Caco-2 (cell line): ENCODE measurements at regions not wholly inside any gene's neighbourhood (a gene's known extent, or its start where the extent isn't known, plus 50 kb on each side); places are given as distances from the start of the nearest gene placed in this dataset.

Experiments used
- BruUV-seq: library from RNA; stranded (reverse); fragments of 400-500 nt; replicated peaks from 2 replicates; lab custom pipeline; 2021; lab: Mats Ljungman, UMichigan
- CTCF ChIA-PET: fragments of 300-600 bp; sonication (Branson Sonifier 250); formaldehyde crosslinking; loops from one replicate; lab custom pipeline; 2022; ENCODE audit warnings: antibody characterized with exemption; lab: Charles Lee
- POLR2A ChIA-PET: fragments of 300-600 bp; sonication (Branson Sonifier 250); formaldehyde crosslinking; loops from one replicate; lab custom pipeline; 2022; ENCODE audit warnings: antibody characterized with exemption; lab: Charles Lee
- DNase-seq, 2 experiments: peaks; one replicate each; pipeline versions ENCODE4 v3.0.0 to v3.0.0-alpha.2; 2020 to 2022
- H3K27me3 ChIP-seq: replicated peaks from 2 replicates; pipeline ENCODE4 v1.6.0; 2011; ENCODE audit warnings: low read length; ENCODE audit not compliant: control insufficient read depth, insufficient read depth
- H3K36me3 ChIP-seq: 2 replicates; pipeline ENCODE4 v1.5.1; 2011; ENCODE audit warnings: low read length; ENCODE audit not compliant: control insufficient read depth, insufficient read depth
- H3K4me1 ChIP-seq: fragments of 250-450 bp; sonication (Bioruptor Pico); 2 replicates; pipeline ENCODE4 v1.5.1; 2020; ENCODE audit warnings: mild to moderate bottlenecking
- H3K4me3 ChIP-seq: 2 replicates; pipeline ENCODE4 v1.5.1; 2011; ENCODE audit warnings: low read depth, mild to moderate bottlenecking, control low read depth, low read length
- H3K9me3 ChIP-seq: fragments of 250-450 bp; sonication (Bioruptor Pico); 2 replicates; pipeline ENCODE4 v1.5.1; 2020; ENCODE audit warnings: mild to moderate bottlenecking, moderate library complexity
- H3K27ac Mint-ChIP-seq: one replicate; pipeline ENCODE4 v1.8.0; 2022; ENCODE audit warnings: mixed read lengths; ENCODE audit not compliant: unreplicated experiment
- H3K27me3 Mint-ChIP-seq: one replicate; pipeline ENCODE4 v1.8.0; 2022; ENCODE audit warnings: mixed read lengths; ENCODE audit not compliant: insufficient read depth, unreplicated experiment
- H3K36me3 Mint-ChIP-seq: one replicate; pipeline ENCODE4 v1.8.0; 2022; ENCODE audit warnings: mild to moderate bottlenecking, mixed read lengths; ENCODE audit not compliant: insufficient read depth, unreplicated experiment
- H3K4me1 Mint-ChIP-seq: one replicate; pipeline ENCODE4 v1.8.0; 2022; ENCODE audit warnings: low read depth, mixed read lengths; ENCODE audit not compliant: unreplicated experiment
- H3K4me3 Mint-ChIP-seq: one replicate; pipeline ENCODE4 v1.8.0; 2022; ENCODE audit warnings: mild to moderate bottlenecking, moderate library complexity, mixed read lengths; ENCODE audit not compliant: unreplicated experiment
- H3K9me3 Mint-ChIP-seq: one replicate; pipeline ENCODE4 v1.8.0; 2022; ENCODE audit warnings: mixed read lengths; ENCODE audit not compliant: unreplicated experiment
- intact Hi-C: fragments of 100-400 bp; cut with micrococcal nuclease; formaldehyde crosslinking; loops from one replicate; pipeline ENCODE4 v1.10.0; 2022; ENCODE audit not compliant: unreplicated experiment
- TF ChIP-seq, protein P1 (sequence below), 2 experiments: fragments of 200-600 bp in 1 of 2; IDR thresholded peaks; 1 replicate in 1 of 2; 2 replicates in 1 of 2; pipeline versions ENCODE4 v1.5.1 to v1.8.0; 2011 to 2022; ENCODE audit warnings: antibody characterized with exemption in 1 of 2, control low read depth in 1 of 2, inconsistent platforms in 1 of 2, low read depth in 1 of 2, low read length in 1 of 2, mild to moderate bottlenecking in 1 of 2, moderate library complexity in 1 of 2; ENCODE audit not compliant: insufficient read depth in 1 of 2, severe bottlenecking in 1 of 2, unreplicated experiment in 1 of 2

DNA sequence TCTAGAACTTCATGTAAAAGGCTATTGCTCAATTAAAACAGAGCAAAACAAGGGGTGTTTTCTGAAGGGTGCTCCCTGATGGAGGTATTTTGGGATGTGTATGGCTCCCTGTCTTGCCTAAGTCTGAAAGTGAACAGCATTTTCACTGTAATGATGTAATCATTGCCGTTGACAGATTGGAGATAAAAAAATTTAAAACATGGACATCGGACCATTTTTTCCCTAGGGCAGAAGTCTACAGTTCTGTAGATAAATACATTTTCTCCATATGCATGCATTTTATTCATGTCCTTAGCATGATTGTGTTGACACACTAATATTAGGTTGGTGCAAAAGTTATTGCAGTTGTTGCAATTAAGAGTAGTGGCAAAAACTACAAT is 85.1 kb upstream of the ATXN1 start:
- H3K27me3 ChIP-seq, result no peaks in the 10 kb centered on the region
- no peak overlapping the region for H3K4me3 Mint-ChIP-seq
- H3K27ac Mint-ChIP-seq, result no peak overlapping the region
- TF ChIP-seq, protein P1, sequence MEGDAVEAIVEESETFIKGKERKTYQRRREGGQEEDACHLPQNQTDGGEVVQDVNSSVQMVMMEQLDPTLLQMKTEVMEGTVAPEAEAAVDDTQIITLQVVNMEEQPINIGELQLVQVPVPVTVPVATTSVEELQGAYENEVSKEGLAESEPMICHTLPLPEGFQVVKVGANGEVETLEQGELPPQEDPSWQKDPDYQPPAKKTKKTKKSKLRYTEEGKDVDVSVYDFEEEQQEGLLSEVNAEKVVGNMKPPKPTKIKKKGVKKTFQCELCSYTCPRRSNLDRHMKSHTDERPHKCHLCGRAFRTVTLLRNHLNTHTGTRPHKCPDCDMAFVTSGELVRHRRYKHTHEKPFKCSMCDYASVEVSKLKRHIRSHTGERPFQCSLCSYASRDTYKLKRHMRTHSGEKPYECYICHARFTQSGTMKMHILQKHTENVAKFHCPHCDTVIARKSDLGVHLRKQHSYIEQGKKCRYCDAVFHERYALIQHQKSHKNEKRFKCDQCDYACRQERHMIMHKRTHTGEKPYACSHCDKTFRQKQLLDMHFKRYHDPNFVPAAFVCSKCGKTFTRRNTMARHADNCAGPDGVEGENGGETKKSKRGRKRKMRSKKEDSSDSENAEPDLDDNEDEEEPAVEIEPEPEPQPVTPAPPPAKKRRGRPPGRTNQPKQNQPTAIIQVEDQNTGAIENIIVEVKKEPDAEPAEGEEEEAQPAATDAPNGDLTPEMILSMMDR (IDR thresholded peaks at IDR 0.05; ENCODE audit: insufficient read depth in 1 of 2, low read depth in 1 of 2, low read length in 1 of 2, severe bottlenecking in 1 of 2, unreplicated experiment in 1 of 2), result no peak
- no TSS peak for BruUV-seq
- DNase-seq, result no peak
- no peaks in the 10 kb centered on the region for H3K36me3 ChIP-seq
- no peaks in the 10 kb centered on the region for H3K4me1 ChIP-seq
- H3K9me3 Mint-ChIP-seq, result no peaks in the 10 kb centered on the region
- POLR2A ChIA-PET, result interaction anchor here (0.5 kb wide), 1 partner anchor 554 kb away, joined by 3 read pairs; no protein-coding TSS in a partner anchor
- intact Hi-C loops, result no loop called here
- H3K36me3 Mint-ChIP-seq, result no peaks in the 10 kb centered on the region
- H3K27me3 Mint-ChIP-seq, result peaks cover 7% of the 10 kb centered on the region
- CTCF ChIA-PET, result no interaction called here
- no peak overlapping the region for H3K4me3 ChIP-seq
- no peaks in the 10 kb centered on the region for H3K9me3 ChIP-seq
- H3K4me1 Mint-ChIP-seq, result no peaks in the 10 kb centered on the region

DNA sequence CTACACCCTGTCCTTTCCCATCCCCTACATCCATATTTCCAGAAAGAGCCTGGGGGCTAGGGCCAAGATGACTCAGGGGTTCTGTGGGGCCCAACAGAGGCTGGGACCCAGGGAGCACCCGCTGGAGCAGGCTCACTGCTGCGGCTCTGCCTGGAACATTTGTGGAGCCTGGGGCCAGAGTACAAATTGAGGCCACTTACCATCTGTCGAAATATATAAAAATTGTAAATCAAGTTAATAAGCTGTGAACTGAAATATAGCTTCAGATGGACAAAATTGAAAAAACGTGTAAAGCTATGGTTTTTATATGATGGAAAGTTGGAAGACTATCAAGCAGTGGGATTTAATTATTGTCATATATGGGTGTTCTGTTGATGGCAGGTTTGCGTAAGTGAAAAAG is 82.9 kb upstream of the ATXN1 start:
- no peak for DNase-seq
- no peaks in the 10 kb centered on the region for H3K36me3 ChIP-seq
- BruUV-seq, result no TSS peak
- H3K4me3 ChIP-seq, result no peak overlapping the region
- no peak overlapping the region for H3K27ac Mint-ChIP-seq
- POLR2A ChIA-PET, result no interaction called here
- TF ChIP-seq, protein P1 (IDR thresholded peaks at IDR 0.05; ENCODE audit: insufficient read depth in 1 of 2, low read depth in 1 of 2, low read length in 1 of 2, severe bottlenecking in 1 of 2, unreplicated experiment in 1 of 2), result no peak
- H3K27me3 ChIP-seq, result no peaks in the 10 kb centered on the region
- CTCF ChIA-PET, result no interaction called here
- H3K4me1 Mint-ChIP-seq, result no peaks in the 10 kb centered on the region
- H3K9me3 ChIP-seq, result no peaks in the 10 kb centered on the region
- no peaks in the 10 kb centered on the region for H3K36me3 Mint-ChIP-seq
- no peaks in the 10 kb centered on the region for H3K4me1 ChIP-seq
- intact Hi-C loops, result no loop called here
- H3K9me3 Mint-ChIP-seq, result no peaks in the 10 kb centered on the region
- H3K27me3 Mint-ChIP-seq, result peaks cover 14% of the 10 kb centered on the region
- H3K4me3 Mint-ChIP-seq, result no peak overlapping the region

DNA sequence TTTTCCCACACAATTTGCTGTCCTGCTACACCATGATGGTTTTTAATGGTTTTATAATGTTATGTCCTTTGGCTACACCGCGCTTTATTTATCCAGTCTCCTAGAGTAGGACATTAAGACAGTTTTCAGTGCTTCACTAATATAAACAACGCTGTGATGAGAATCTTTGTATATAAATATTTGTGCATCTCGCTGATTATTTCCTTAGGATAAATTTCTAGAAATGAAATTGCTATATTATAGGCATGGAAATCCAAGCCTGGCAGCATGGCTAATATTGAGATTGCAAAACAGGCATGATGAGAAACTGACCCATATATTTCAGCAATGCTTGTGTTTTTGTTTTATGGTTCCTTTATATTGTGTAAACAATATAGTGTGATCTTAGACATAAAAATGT is 81.4 kb upstream of the ATXN1 start:
- H3K27me3 Mint-ChIP-seq, result peaks cover 14% of the 10 kb centered on the region
- BruUV-seq, result no TSS peak
- no peak overlapping the region for H3K4me3 ChIP-seq
- H3K36me3 Mint-ChIP-seq, result no peaks in the 10 kb centered on the region
- H3K4me1 ChIP-seq, result no peaks in the 10 kb centered on the region
- CTCF ChIA-PET, result no interaction called here
- no peaks in the 10 kb centered on the region for H3K4me1 Mint-ChIP-seq
- no peak overlapping the region for H3K4me3 Mint-ChIP-seq
- TF ChIP-seq, protein P1 (IDR thresholded peaks at IDR 0.05; ENCODE audit: insufficient read depth in 1 of 2, low read depth in 1 of 2, low read length in 1 of 2, severe bottlenecking in 1 of 2, unreplicated experiment in 1 of 2), result no peak
- POLR2A ChIA-PET, result no interaction called here
- intact Hi-C loops, result no loop called here
- no peaks in the 10 kb centered on the region for H3K27me3 ChIP-seq
- no peak overlapping the region for H3K27ac Mint-ChIP-seq
- no peaks in the 10 kb centered on the region for H3K9me3 Mint-ChIP-seq
- H3K9me3 ChIP-seq, result no peaks in the 10 kb centered on the region
- no peak for DNase-seq
- no peaks in the 10 kb centered on the region for H3K36me3 ChIP-seq
